ENCODE measurements at regions not wholly inside any gene's neighbourhood (a gene's known extent, or its start where the extent isn't known, plus 50 kb on each side); places are given as distances from the start of the nearest gene placed in this dataset.

GRCh38 chr6:165869526-165869925 lies 206.5 kb upstream of the PDE10A start:
- no peak for DNase-seq

DNA sequence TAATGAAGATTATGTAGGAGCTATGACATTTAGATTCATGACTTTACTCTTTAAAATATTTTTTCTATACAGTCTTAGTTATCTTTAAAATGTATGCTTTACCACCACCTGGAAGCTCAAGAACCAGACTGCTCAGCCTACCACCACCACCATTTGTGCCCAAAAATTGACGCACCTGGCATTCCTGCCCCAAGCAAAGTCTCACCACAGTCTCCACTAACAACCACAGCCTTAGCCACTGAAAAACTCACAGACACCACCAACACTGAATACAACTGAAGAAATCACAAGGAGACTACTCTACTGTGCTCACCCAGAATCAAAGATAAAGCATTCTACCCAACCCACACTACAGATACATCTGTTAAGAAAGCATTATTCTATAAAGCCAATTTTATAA lies 201.9 kb upstream of the PDE10A start:
- DNase-seq = no peak

DNA sequence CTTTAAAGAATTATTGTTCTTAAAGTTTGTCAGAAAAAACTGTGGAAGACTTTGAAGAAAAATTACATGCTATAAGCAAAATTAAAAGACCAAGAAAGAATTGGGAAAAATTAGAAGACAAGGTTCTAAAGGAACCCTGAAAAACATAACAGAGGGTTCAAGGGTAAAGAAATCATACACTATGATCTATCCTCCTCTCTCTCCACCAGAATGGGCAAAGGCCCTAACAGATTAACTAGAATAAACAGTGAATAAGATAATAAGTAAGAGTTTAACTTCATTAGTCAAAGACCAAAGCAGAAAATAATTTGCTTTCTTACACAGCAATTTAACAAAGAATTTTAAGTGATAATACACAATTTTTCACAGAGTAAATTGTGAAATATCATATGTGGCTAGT lies 201.2 kb upstream of the PDE10A start:
- no peak for DNase-seq

DNA sequence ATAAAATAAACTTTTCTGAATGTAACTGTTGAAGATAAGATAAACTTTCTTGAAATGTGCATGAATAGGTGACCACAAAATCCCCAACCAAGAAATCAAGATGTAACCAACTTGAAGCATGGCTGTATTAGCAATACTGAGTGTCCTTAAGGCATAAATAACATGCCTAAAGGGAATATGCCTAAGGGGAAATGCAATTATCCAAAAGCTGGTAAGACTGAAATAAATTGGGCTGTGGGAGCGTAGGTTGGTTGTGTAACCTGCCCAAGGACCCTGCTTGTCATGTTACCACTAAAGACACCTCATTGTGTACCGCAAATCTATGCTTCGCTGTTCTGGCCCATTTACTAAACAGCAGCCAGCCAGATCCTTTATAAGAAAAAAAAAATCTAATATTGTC lies 200.8 kb upstream of the PDE10A start:
- DNase-seq = no peak

GRCh38 chr6:165862813-165863212 lies 199.8 kb upstream of the PDE10A start:
- no peak for DNase-seq

GRCh38 chr6:165861226-165861625 lies 198.2 kb upstream of the PDE10A start:
- DNase-seq = no peak

- peak in 1 of 2 experiments; percentile 26 for DNase-seq
These were observed 195.5 kb upstream of the PDE10A start for GRCh38 chr6:165858586-165858985.

GRCh38 chr6:165855856-165856255 lies 192.8 kb upstream of the PDE10A start:
- DNase-seq = no peak

DNA sequence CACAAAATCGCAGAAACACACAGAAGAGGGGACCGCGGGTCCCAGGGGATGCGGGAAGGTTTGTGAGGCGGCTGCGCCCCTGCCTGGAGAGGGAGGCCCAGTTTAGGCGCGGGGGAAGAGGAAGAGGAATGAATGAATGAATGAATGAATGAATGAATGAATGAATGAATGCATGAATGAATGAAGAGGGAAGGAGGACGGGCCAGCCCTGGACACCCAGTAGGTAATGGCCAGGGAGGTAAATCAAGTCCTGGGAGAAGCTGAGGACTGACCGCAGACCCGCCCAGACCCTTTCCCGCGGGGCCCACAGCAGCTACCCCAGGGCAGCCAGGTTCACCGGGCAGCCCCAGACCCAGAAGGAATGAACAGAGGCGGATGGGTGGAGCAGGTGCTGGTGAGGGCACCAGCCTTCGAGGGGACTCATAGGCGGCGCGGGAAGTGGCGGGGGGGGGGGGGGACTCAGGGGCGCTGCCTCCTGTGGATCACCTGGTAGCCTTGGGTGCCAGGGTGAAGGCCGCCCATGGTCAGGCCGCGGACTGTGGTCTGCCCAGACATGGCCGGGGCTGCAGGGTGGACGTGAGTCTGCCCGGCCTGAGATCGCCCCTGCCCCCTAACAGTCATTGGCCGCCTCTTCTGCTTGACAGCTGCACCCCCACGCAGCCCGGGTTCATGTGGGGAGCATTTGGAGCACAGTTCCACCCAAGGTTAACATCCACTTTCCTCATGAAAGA lies 192.0 kb upstream of the PDE10A start:
- no peak for DNase-seq

- no peak for DNase-seq
These were observed 191.2 kb upstream of the PDE10A start for GRCh38 chr6:165854061-165854862.

DNA sequence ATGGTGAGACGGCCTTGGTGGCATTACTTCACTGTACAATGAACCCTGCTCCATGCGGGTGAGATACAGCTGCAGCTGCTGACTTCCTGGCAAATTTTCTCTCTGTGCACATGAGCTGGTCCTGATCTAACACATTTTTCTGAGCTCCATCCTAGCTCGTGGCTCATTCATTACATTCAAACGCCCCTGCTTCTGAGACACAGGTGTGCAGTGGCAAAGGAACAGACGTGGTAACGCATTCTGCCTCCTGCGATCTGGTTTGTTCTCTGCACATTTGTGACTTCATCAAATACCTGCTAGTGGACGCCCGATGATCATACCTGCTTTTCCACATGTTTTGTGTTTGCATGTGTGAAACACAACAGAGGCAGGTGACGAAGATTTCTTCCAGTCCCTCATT lies 189.6 kb upstream of the PDE10A start:
- no peak for DNase-seq

- peak; percentile 14 to 68 for DNase-seq
These were observed 187.5 kb upstream of the PDE10A start for GRCh38 chr6:165850434-165851019.

DNA sequence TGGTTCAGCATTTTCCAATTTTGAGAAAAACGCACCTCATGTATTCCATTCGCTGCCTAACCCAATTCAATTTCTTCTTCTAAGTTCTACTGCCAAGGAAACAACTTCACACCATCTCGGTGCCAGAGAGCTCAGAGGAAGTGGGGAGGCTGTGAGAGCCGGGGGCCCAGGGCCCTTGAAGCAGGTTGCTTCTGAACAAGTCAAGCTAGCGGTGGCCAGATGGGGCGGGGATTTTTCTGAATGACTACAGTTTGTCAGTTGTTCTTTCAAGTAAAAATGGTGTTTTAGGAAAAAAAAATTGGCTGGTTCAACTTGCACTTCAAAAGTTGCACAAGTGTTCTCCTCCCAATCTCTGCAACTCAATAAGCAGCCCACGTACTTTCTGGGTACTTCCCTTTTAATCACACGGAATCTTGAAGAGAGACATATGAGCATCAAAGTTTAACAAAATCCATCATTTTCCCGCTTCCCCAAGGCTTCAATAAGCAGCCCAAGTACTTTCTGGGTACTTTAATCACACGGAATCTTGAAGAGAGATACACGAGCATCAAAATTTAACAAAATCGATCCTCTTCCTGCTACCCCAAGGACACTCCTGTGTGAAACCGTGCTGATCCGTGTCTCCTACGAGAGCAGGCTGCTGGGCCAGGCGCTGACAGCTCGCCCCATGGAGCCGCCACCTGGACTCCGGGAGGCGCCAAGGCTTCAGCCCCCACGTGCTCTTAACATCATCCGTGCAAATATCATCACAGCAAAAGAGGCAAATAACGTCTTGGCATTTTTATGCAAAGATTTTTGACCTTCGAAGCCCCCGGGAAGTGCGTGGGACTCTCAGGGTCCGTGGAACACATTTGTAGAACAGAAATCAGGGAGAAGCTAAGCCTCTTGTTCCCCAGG lies 186.7 kb upstream of the PDE10A start:
- DNase-seq = no peak

- DNase-seq = no peak
These were observed 185.0 kb upstream of the PDE10A start for GRCh38 chr6:165848086-165848426.

DNA sequence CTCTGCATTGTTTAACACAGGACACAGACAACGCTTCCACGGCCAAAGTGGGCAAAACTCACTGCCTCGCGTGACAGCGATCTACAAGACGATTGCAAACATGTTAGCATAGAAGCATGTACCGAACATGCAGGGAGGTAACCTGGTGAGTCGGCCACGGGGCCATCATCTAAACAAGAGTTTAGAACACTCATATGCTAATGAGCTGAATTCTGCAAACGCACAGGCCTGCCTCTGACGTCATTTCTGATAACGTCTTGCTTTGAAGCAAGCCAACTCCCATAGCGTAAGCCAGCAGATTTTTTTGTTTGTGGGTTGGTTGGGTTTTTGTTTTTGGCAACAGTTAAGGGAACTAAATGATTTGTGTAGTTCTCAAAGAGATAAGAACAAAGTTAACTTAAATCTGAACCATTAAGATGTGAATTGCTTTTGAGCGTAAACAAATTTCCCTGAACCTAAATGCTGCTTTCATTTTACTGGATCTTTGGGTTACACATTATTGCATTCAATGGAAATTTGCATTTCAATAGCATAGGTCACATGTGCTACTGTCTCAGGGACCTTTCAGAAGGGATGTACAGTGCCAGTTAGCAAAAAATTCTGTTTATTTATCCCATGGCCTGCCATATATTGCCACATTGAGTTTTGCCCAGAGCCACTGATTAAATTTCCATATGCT lies 184.5 kb upstream of the PDE10A start:
- DNase-seq = no peak

DNA sequence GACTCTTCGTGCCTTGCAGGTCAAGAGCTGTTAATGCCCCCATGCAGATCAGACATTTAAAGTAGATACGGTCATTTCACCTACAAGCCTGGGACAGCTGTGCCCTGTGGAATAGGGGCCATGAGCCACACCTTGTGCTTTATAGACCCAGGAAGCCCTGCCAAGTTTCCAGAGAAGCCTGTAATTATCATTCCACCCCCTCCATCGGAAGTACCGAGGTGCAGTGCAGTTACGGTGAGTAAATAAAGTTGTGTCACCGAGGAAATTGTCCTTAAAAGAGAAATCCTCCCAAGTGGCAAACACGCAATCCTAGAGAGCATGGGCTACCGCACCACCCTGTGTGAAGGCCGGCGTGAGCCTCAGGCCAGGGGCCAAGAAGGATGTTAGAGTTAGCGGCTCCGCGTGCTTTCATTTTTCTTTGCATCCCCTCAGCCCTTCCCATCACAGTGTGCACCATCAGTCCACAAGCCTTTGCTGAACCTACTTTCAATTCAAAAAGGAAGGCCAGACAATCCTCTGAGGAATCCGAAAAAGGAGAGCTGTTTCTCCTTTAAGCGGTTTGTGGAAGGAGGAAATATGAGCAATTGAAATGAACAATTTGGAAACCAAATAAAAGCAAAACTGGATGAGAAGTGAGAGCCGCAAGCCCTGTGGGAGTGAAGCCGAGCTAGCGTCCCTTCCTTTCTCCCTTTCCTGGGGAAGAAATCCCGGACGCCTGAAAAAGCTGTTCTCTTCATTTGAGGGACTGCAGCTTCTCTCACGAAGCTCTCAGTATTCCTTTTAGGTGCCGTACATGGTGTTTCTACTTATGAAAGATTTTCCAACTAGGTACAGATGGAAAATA lies 183.3 kb upstream of the PDE10A start:
- no peak for DNase-seq

- no peak for DNase-seq
These were observed 182.5 kb upstream of the PDE10A start for GRCh38 chr6:165845493-165845892.

DNA sequence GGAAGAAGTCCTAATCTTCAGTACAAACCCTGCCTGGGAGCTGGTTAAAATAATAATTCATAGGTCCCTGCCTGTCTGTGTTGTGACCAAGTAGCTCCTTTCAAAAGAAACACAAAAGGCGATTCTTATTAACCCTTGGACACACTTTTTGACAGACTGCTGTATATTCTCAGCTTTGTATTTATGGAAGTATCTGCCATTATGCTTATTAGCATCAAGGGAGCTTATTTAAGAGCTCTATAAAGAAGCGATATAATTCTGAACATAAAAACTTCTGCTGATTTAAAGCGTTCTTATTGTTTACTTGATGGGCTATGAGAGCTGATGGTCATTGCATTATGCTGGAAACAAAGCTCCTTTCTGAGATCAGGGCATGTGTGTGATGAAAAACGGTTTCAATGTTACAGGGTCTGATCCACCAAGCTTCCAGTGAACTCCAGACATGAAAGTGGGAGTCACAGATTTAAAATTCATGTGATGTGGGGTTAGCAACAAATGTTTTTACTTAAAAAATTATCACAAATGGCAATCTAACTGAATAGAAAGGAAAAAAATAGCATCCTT lies 181.8 kb upstream of the PDE10A start:
- DNase-seq = no peak

GRCh38 chr6:165844232-165844631 lies 181.2 kb upstream of the PDE10A start:
- DNase-seq = no peak

DNA sequence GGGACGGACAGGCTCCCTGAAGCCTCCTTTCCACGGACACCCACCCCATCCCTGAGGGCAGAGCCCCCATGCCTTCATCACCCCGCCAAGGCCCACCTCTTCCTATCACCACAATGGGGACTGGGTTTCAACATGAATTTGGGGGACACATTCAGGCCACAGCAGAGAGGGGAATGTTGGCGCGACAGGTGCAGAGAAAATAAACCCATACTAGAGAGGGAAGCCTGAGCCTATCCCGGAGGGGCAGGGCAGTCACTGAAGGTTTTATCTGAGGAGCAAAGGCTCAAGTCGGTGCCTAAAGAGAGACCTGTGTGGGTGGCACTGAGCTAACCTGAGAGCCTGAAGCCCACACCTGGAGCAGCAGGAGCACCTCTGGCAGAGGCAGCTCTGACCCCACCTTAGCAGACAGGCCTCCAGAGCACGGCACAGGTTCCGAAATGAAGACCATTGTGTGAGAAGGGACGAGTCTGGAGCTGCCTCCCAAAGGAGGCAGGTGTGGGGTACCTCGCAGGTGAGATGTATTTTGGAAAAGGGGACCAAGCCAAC lies 180.6 kb upstream of the PDE10A start:
- DNase-seq = no peak

GRCh38 chr6:165843121-165843520 lies 180.1 kb upstream of the PDE10A start:
- DNase-seq = no peak
